HG03558 (cell line): ENCODE measurements at regions not wholly inside any gene's neighbourhood (a gene's known extent, or its start where the extent isn't known, plus 50 kb on each side); places are given as distances from the start of the nearest gene placed in this dataset.

Experiments
- ATAC-seq: cut with Tn5 transposase; IDR thresholded peaks from one replicate; pipeline ENCODE4 v1.9.1; 2021; ENCODE audit warnings: moderate number of reproducible peaks; ENCODE audit not compliant: unreplicated experiment; ENCODE audit errors: extremely low read depth

DNA sequence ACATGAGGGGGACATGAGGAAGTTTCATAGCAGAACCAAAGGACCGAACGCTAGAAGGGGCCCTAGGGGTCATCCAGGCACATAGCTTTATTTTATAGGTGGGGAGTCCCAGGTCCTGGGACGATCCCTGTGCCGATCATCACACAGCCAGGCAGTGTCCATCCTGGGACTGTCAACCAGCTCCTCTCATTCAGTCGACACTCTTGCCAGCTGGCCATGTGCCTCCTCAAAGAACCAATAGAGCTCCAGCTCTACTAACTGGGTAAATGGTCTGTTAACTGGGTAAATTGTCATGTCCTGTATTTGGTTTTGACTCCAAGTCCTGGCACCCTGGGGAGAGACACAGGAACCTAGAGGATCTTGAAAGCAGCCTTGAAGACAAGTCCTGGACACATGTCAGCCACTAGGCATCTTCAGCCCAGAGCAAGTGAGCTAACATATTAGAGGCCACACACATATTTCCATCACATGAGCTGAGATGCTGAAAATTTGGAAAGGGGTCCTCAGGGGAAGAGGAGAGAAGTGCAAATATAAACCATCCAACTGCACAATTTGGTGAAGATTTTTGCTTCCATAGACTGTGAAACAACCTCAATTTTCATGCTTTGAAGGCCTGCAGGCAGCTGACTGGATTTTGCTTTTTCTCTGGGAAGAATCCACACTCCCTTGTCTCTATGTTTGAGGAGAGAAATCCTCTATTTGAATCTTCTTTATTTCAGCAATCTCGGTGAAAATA lies 361.1 kb upstream of the SLC14A2 start:
- ATAC-seq = no peak

DNA sequence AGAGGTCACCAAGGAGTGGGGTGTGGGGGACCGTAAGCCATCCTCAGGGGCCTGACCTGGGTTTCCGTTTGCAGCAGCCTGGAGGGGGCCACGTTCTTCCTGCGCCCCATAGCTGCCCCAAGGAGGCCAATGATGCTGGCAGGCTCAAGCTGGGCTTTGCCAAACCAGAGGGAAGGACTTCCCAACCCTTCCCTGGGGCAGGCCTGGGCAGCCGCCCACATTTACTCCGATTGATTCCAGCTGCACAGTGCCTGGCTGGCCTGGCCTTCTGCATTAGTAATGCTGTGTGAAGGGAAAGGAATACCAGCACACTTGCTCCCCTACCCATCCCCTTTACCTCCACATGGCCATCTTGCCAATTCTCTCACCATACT lies 360.6 kb upstream of the SLC14A2 start:
- ATAC-seq = no peak

DNA sequence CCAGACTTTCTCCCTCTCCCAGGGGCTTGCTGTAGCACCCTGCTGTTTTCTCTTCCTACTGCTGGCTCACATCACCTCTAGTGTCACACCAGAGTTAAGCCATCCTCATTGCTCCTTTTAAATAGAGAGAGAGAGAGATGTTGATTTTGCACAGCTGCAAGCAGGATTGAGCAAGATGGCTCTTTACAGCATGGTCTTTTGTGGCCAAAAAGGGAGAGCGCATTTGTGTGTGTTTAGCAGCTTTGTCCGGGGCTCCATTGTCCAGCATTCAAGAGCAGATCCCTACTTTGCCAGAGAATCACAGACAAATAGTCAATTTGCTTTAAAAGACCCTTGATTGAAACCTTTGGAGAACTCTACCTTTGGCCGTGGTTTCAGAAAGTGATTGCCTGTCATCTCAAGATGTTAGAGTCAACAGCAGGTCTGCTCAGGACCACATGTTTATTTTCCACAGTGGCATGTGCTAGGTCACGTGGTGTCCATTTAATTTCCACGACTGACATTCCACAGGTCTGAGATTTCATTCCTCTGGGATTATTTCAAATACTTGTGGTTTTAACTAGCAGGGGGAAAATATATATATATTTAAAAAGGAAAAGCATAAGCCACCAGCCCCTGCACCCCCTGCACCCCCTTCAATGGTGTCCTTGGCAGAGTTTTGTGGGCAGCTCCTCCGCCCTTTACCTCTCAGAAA lies 359.9 kb upstream of the SLC14A2 start:
- no peak for ATAC-seq

DNA sequence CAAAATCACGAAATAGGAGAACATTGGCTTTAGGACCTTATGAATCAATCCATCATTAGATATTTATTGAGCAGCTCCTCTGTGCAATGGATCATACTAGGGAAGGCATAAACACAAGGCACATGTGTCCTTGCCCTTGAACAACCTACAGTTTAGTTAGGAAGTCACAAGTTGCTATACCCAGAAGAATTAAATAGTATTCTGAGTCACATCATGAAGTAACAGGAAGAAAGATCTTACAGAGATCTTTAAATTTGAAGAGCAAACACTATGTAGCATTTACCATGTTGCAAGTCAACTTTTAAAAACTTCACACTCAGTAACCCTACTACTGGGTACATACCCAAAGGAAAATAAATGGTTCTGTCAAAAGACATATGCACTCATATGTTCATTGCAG lies 355.2 kb upstream of the SLC14A2 start:
- ATAC-seq = no peak

DNA sequence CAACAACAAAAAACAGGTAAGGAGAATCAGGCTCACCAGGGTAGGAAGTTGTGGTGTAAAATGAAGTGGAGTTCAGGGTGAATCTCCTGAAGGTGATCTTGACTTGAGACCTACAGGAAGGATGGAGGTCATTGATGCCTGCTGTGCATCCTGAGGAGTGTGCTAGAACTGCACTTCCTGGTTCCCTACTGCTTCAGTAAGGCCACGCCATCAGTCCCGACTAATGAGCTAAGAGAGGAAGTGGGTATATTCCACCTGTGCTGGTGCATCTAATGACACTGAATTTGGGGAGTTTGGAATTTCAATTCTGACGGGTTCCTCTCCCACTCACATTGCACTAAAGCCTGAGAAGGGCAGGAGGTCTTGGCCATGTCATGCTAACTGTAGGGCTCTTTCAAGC lies 349.3 kb upstream of the SLC14A2 start:
- ATAC-seq = no peak

DNA sequence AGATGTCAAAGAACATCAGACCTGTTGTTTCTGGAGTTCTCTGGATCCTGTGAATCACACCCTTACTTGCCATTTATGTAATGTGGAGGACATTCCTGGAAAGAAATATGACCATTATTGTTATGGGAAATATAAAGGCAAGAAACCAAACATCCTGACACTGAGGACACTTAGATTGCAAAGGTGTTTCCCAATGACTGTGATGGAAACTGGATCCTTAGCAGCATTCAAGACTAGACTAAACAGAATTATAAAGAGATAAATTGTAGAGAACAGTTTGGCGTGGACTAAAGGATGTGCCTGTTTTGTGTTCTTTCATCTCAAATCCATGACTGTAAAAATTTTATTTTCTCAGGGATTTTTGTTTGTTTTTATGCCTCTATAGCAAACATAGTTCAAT lies 347.7 kb upstream of the SLC14A2 start:
- no peak for ATAC-seq

DNA sequence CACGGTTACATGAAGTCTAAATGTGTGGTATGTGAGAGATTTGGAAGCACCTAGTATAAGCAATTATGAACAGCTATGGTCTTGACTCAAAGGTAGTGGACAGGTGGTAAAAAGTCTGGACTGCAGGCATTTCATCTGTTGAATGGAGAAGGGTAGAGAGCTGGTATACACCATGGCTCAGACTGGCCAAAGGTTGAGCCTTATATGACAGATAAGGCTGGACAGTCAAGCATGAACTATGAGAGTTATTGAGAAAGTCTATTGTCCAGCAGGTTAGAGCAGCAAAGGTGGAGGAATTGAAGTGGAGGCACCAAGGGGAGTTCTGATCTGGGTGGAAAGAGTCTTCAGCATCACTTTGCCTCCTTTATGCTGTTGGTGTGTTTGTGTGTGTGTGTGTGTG lies 346.7 kb upstream of the SLC14A2 start:
- no peak for ATAC-seq

DNA sequence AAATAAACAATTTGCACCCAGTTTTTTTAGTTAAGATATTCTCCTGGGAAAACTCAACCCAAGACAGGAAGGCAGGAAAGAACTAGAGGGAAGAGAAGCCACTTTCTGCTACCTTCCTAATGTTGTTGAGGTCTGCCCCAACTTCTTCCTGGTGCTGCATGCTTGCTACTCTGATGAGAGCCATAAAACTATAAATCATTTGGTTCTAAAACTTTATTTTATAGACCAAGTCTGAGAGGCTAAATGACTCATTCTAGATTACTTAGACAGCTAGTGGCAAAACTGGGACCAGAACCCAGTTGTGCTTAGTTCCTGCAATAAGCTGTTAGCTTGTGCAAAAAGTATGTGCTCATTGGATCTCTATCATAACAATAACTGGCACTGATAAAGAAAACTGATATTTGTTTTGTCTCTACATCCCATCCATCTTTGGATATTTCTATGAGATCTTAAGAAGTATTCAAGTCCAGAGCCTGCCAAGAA lies 344.9 kb upstream of the SLC14A2 start:
- ATAC-seq = no peak

DNA sequence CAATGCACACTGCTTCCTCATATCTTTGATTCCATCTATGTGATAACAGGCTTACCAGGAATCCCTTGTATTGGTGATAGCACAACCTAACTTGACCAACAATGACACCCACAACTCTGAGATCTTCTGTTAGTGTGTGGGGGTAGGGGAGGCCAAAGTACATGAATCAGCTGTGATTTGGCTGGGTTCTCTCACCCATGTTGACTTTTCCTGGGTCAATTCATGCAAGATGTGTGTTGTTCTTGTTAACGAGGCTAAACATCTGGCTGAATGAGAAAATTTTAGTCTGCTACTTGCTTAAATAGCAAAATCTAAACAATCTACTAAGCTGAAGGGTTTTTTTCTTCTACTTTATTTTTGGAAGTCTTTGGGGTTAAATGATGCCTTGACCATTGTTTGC lies 341.2 kb upstream of the SLC14A2 start:
- no peak for ATAC-seq

DNA sequence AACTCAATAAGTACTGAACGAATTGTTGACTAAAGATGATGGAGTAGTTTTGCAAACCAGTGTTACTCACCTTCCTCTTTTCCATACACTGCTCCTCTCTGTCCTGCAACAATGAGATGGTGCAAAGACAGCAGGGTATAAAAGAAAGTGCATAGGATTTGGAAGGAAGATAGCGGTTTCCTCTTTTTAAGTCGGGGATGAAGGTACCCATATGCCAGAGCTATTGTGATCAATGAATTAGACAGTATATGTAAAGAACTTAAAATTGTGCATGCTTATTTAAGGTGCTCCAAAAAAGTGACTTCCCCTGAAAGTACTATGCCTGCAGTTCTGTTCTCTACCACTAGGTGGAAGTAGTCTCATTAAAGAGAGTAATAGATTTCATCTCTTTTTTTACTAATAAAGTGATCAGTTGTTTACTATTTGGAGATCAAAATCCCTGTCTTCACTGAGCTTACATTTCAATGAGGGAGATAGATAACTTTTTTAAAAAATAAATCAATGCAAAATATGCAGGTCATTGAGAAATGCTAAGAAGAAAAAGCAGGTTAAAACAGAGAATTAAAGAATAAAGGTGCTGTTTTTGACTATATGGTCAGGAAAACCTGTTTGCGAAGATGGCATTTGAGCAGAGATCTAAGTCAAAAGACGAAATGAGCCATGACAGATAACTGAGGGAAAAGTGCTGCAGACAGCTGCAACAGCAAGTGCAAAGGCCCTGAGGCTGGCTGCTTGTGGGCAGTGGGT lies 339.7 kb upstream of the SLC14A2 start:
- ATAC-seq = no peak

DNA sequence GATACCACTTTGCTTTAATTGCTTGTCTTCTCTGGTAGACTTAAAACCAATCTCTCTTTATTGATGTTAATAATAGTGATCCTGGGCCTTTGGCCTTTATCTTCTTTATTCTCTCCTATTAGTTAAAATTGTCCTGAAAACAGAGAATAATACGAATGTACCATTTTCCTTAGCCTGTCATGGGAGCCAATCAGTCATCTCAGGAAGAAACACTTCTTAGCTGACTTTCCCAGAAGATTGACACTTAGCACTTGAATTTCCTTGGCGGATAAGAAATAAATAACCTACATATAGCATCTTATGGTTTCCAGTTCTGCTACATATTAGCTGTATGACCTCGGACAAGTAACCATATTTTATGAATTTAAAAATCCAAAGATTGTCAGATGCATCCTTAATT lies 338.4 kb upstream of the SLC14A2 start:
- no peak for ATAC-seq

DNA sequence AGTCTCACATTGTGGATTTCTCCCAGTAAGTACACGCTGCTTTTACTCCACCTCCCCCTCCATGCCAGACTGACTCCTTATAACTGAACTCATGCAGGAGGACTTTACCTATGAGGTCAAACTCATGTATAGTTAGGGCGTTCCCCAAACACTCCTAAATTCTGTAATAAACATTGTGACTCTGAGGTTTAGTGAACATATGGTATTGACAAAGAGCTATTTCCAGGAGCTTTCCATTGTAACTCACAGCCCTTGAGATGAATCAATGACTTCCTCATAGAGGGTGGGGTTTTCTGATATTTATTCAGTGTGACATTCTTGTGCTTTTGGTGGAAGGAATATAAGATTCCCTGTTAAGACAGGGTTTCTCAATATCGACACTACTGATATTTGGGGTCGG lies 337.4 kb upstream of the SLC14A2 start:
- ATAC-seq = no peak

DNA sequence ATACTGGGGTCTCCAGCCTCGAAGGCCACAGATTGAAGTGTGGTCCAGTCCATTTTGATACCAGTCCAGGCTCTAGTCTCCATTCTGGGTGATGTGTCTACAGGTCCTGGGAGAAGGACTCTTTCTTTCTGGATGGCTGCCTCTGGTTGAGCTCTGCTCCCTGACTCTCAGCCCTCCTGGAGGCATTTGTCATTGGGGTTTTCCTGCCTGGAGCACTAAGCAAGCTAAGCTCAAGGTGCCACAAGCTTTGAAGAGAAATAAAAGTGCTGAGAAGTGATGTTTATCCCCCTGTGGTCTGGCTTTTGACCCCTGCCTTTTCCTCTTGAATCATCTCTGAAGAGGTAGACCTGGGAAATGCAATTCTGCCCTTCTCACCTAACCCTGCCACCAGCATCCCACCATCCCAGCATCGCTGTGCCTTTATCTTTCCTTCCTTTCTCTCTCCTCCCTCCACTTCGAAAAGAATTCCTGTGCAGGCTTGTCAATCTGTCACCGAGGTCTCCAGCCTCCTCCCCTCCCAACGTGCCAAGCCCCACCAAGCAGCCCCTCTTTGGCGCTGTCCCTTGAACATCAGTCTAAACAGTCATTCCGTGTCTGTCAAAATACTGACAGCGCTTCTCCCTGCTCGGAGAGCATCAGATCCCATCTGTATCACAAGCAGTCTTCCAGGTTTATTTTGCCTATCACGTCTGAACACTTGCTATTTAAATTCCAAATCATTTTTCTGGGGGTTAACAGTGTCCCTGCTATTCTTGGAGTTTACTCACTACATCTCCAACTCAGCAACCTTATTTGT lies 334.6 kb upstream of the SLC14A2 start:
- ATAC-seq = no peak

DNA sequence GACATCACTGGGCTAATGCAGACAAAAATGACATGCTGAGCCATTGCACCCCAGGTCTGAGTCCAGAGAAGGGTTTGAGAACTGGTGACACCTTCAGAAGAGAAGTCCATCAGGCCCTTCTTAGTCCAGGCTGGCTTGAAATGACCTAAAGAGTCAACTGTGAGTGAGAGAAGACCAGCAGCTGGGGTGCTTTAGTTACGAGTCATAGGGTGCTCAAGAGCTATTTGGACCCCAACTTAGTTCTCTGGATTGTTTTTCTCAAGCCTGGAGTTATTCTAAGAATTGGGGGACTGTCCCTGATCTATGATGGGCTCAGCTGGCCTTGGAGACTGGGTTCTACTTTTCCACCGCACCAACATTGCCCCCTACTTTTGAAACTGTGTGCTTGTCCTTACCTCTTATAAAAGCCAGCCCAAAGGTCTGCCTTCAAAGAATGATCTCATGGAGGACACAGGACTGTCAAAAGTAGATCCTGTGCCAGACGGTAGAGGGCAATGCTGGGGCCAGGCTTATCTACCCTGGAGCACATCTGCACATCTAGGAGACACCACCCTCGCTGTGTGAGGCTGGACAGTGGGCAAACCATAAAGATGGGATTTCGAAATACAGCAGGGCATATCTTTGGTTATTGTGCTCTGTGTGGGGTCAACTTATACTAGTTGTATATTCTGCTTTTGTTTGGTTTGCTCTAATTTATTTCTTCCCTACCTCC lies 333.0 kb upstream of the SLC14A2 start:
- ATAC-seq = no peak

DNA sequence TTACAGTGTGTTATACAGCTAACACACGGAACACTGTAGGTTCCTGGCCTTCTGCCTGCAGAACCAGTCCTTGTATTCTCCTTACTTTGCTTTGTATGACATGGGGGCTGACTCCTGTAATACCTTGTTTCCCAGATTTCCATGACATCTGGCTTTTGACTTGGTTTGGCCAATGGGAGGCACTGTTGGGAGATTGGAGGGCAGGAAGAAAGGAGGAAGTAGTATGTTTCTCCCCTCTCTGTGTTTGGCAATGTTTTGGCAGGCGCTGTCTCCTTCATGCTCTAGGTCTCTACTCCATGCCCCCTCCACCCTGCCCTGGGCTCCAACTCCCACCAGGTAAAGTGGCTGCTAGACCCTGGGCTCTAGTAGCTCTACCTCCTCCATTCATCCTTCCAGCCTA lies 331.1 kb upstream of the SLC14A2 start:
- no peak for ATAC-seq

DNA sequence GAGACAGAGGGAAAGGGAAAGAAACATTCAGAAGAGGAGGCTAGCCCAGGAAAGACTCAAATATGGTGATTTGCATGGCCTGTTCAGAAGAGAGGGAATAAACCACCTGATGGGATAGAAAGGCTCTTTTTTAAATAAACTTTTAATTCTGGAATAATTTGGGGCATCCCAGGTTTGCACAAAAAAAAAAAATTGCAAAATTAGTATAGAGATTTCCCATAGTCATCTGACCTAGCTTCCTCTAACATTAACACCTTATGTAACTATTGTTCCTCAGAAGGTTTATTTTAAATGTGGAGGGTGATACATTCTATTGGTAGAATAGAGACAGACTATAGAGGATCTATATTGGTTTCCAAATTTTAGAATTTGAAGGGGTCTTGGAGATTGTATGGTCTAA lies 330.4 kb upstream of the SLC14A2 start:
- no peak for ATAC-seq

DNA sequence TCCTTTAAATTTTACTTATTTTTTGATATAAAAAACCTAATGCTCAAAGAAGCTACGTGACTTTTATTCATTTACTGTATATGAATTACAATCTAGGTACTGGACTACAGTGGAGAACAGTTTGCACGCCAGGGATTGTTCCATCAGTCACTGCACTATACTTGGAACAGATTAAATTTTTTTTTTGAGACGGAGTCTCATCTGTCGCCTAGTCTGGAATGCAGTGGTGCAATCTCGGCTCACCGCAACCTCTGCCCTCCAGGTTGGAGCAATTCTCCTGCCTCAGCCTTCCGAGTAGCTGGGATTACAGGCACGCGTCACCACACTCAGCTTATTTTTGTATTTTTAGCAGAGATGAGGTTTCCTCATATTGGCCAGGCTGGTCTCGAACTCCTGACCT lies 330.0 kb upstream of the SLC14A2 start:
- no peak for ATAC-seq

DNA sequence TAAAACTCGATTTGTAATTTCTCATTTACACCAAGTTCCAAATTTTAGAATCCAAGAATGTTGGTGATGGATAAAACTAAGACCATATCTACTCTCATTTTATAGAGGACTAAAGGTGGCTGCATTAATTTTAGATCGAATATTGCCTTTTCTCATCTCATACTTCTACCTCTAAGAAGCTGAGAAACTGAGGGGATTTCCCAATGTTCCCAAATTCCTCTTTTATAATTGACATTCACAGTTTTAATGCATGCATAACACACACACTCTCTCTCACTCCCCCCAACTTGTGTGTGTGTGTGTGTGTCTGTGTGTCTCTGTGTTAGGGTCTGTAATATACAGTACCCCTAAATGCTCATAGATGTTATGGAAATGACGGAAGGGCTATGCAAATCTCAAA lies 328.8 kb upstream of the SLC14A2 start:
- no peak for ATAC-seq

DNA sequence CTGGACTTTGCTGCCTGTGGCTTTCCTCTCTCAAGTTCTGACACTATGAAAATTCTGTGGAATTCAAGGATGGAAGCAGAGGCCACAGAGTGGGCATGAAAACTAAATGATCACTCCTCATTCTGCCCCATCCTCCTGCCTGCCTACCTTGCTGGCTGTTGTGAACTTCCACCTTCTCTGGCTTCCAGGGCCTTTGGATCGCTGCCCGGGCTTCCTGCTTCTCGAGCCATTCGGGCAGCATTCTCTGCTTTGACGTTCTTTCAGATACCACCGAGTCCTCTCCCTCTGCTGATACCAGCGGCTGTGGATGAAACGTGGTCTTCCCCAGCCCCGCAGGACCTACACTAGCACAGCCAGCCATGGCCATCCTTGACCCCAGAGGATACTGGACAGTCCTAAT lies 327.7 kb upstream of the SLC14A2 start:
- ATAC-seq = no peak

DNA sequence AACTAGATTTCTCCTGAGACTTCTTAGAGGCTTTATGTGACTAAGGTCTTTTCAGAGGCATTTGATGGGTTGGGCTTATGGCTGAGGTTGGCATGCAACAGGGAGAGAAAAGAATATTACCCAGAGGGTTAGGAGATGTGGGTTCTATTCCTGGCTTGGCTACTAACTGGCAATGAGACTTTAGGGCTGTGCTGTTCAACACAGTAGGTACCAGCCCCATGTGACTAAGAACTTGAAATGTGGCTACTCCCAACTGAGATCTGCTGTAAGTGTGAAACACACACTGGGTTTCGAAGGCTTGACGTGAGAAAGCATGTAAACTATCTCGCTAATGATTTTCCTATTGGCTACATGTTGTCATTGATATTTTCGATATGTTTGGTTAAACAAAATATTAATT lies 324.9 kb upstream of the SLC14A2 start:
- ATAC-seq = no peak
